GM21390 (cell line): ENCODE measurements at regions not wholly inside any gene's neighbourhood (a gene's known extent, or its start where the extent isn't known, plus 50 kb on each side); places are given as distances from the start of the nearest gene placed in this dataset.

Experiments
- ATAC-seq: cut with Tn5 transposase; IDR thresholded peaks from one replicate; pipeline ENCODE4 v1.9.1; 2021; ENCODE audit not compliant: unreplicated experiment

- no peak for ATAC-seq
Observed at GRCh38 chr2:118524911-118525310, 322.5 kb downstream of the EN1 start.

GRCh38 chr2:118523761-118524160 is 323.7 kb downstream of the EN1 start:
- no peak for ATAC-seq

- ATAC-seq, result no peak
Observed at GRCh38 chr2:118521960-118522359, 325.5 kb downstream of the EN1 start.

GRCh38 chr2:118521272-118521671 is 326.2 kb downstream of the EN1 start:
- no peak for ATAC-seq

GRCh38 chr2:118520246-118520645 is 327.2 kb downstream of the EN1 start:
- ATAC-seq, result no peak

- no peak for ATAC-seq
Observed at GRCh38 chr2:118519511-118519910, 327.9 kb downstream of the EN1 start.

GRCh38 chr2:118510807-118511206 is 336.6 kb downstream of the EN1 start:
- no peak for ATAC-seq

- no peak for ATAC-seq
Observed at GRCh38 chr2:118509319-118510004, 338.0 kb downstream of the EN1 start.

GRCh38 chr2:118508282-118508681 is 339.2 kb downstream of the EN1 start:
- no peak for ATAC-seq

- no peak for ATAC-seq
Observed at GRCh38 chr2:118505436-118505835, 342.0 kb downstream of the EN1 start.

GRCh38 chr2:118502106-118502505 is 345.3 kb downstream of the EN1 start:
- ATAC-seq, result no peak

- ATAC-seq, result no peak
Observed at GRCh38 chr2:118498943-118499342, 348.5 kb downstream of the EN1 start.

- ATAC-seq, result no peak
Observed at GRCh38 chr2:118496870-118497611, 350.4 kb downstream of the EN1 start.

GRCh38 chr2:118496467-118496866 is 351.0 kb downstream of the EN1 start:
- no peak for ATAC-seq

- ATAC-seq, result no peak
Observed at GRCh38 chr2:118495290-118495689, 352.2 kb downstream of the EN1 start.

GRCh38 chr2:118493213-118493612 is 354.2 kb downstream of the EN1 start:
- ATAC-seq, result no peak

- no peak for ATAC-seq
Observed at GRCh38 chr2:118492335-118492734, 355.1 kb downstream of the EN1 start.

- no peak for ATAC-seq
Observed at GRCh38 chr2:118490330-118490729, 357.1 kb downstream of the EN1 start.

GRCh38 chr2:118489712-118490299 is 357.6 kb downstream of the EN1 start:
- no peak for ATAC-seq

- no peak for ATAC-seq
Observed at GRCh38 chr2:118481299-118481698, 366.1 kb downstream of the EN1 start.

GRCh38 chr2:118479020-118479419 is 368.4 kb downstream of the EN1 start:
- no peak for ATAC-seq
